GM18520 (cell line): ENCODE measurements at regions not wholly inside any gene's neighbourhood (a gene's known extent, or its start where the extent isn't known, plus 50 kb on each side); places are given as distances from the start of the nearest gene placed in this dataset.

Source experiments
- ATAC-seq: cut with Tn5 transposase; IDR thresholded peaks from one replicate; pipeline ENCODE4 v1.9.1; 2021; ENCODE audit not compliant: unreplicated experiment

- ATAC-seq, result no peak
Observed at GRCh38 chr10:58885146-58885545, 291.3 kb upstream of the PHYHIPL start.

DNA sequence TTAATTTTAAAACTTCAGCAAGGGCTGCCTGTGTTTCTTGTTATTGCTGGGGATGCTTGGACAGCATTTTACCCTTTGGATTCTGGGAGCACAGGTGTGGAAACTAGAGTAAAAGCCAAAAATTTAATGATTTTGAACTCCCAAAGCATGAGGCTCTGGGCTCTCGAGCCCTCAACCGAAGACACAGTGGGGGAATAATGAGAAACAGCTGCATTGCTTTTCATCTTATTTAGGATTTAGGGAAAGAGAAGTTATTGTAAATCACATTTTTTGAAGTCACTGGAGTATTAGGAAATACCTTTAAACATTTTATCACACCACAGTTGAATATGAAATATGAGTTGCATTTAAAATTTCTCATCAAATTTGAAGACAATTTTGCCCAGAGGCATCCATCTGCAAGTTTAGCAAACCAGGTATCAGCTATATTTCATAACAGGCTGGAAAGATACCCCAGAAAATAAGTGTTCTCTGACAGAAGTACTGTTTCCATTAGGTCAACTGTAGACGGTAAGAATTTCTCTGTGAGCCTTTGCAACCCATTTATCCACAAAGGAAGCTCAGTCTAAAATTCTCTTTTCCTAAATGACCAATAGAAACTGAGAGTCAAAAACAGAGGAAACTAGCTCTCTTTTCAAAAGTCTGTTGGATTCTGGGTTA, 290.6 kb upstream of the PHYHIPL start:
- no peak for ATAC-seq

- ATAC-seq, result no peak
Observed at GRCh38 chr10:58886406-58886805, 290.0 kb upstream of the PHYHIPL start.

- no peak for ATAC-seq
Observed at GRCh38 chr10:58887474-58887873, 289.0 kb upstream of the PHYHIPL start.

GRCh38 chr10:58888957-58889356, 287.5 kb upstream of the PHYHIPL start:
- no peak for ATAC-seq

GRCh38 chr10:58892031-58892531, 284.4 kb upstream of the PHYHIPL start:
- no peak for ATAC-seq

DNA sequence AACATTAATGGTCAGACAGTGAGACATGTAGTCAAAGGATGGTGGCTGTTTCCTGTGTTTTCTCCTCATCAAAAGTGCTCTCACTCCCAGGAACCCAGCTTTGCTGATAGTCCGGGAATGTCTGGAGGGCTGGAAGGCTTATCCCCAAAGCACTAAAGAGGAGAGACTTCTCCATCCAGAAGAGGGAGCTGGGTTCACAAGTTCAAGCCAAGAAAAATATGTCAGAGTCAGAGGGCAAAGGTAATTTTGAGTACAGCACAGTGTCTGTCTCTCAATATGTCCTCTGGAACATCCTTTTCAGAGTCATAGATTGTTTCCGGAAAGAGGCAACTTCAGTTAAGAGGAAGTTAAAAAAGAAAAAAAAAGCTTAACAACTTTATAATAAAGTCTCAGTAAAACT, 281.5 kb upstream of the PHYHIPL start:
- no peak for ATAC-seq

DNA sequence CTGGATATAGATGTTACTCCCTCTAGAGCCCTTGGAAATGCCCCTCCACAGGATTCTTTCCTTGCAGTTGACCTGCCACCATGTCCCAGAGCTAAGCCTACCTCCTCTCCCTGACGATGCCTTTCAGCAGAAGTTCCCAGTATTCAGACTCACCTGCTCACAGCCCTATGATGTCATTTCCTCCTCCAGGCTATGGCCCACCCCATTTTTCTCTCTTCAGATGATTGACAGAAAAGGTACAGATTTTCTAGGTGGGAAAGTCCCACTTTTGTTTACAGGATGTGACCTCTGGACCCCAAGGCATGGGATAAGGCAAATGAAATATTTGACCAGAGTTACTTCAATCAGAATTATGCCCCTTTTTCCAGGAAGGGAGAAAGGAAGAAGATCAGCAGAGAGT, 280.2 kb upstream of the PHYHIPL start:
- no peak for ATAC-seq

- ATAC-seq, result no peak
Observed at GRCh38 chr10:58897236-58897635, 279.2 kb upstream of the PHYHIPL start.

DNA sequence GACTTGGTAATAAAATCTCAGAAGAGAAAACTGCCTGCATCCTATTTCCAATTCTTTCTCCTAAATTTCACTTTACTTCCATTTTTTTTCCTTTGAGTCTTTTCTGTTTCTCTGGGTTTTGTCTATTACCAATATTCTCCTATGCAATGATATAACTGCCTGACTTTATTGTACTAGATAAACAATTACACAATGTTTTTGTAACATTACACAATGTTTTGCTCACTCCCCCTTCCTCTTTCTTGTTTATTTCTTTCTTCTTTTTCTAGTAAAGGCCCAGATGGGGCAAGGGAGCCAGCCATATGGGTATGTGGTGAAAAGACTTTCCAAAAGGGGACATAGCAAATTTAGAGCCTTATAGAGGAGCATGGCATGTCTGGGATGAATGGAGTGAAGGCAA, 278.7 kb upstream of the PHYHIPL start:
- no peak for ATAC-seq

DNA sequence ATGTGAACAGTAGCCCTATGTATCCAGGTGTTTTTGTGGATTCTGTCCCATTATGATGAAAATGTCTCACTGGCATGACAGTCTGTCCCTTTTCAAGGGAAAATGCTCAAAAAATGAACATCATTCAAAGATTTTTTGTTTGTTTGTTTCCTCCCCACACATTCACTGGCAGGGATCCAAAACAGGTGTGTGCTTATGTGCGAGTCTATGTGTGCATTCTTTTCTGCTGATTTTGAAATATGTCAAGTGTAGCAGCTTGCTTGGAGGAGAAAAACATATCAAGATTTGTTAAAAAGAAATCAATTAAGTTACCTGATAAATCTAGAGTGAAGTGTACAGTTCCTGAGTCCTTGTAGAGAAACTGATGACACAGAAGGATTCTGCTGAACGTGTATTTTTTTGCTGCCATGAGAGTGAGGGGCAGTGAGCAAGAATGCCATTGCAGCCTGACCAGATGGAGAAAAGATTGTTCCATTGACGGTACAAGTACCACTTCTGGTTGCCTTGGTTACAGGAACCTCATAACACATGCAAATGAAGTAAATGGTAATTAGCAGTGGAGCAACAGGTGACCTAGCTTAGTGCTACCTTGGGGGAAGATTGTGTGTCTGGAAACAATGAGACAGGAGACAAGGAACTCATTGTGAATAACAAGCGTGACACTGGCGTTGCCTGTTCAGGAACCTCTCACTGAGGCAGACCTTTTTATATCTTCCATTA, 277.4 kb upstream of the PHYHIPL start:
- ATAC-seq, result no peak

DNA sequence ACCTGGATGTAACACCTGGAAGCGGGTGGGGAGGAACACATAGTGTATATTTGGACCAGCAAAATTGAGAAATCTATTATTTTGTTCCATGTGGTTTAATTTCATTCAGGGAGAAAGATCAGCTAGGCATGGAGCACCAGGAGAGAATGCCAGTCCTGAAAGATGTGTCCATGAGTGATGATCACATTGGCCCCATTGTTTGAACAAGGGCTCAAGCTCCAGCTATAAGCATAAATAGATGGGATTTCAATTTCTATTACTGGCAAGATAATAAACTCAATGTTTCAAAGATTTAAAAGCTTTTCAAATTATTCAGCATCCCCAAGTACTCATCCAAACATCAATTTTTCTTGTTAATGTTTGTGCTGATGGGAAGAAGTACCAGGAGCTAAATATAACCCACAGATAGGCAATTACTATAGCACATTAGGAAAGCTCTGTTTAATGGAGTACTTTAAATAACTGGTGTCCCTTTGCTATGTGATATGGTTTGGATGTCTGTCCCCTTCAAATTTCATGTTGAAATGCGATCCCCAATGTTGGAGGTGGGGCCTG, 275.3 kb upstream of the PHYHIPL start:
- no peak for ATAC-seq

DNA sequence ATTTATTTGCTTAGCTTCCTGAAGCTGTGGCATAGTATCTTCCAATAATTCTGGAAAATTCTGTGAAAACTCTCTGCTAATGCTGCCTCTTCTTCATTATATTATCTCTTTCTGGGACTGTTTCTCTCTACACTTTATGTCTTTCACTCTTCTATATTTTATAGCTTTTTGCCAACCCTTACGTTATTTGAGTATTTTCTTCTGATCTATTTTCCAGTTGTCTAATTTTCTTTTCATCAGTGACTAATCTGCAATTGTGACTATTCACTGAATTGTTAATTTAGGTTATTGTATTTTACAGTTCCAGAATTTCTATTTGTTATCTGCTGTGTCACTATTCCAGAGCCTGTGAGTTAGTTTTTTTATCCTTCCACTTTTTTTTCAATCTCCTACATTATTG, 273.4 kb upstream of the PHYHIPL start:
- ATAC-seq, result no peak

DNA sequence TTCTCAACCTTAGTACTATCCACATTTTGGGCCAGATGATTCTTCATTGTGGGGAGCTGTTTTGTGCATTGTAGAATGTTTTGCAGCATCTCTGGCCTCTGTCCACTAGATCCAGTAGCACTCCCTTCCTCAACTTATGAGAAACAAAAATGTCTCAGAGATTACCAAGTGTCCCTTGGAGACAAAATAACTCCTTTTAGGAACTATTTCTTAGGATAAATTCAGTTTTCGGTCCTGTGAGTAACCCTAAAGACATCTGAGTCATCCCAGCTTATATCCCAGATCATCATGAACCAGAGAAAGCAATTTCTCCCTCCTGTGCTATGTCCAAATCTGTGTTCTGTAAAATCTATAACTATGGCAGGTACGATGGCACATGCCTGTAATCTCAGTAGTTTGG, 266.6 kb upstream of the PHYHIPL start:
- no peak for ATAC-seq

DNA sequence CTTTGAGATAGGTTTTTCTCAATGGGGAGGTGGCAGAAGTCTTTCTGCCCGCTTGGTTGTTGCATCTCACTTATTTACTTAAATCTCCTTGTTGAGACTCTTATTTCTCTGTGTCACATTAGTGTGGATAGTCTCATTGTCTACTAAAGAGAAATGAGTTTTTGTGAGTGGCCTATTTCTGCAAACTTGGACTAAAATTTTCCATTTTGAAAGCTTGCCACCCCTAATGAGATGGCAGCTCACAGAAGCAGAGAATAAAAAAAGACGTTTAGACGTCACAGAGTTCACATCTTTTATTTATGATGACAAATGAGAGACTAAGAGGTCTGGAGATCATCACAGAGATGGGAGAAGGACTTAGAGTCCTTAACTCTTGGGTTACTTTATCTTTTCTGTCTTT, 262.7 kb upstream of the PHYHIPL start:
- no peak for ATAC-seq

DNA sequence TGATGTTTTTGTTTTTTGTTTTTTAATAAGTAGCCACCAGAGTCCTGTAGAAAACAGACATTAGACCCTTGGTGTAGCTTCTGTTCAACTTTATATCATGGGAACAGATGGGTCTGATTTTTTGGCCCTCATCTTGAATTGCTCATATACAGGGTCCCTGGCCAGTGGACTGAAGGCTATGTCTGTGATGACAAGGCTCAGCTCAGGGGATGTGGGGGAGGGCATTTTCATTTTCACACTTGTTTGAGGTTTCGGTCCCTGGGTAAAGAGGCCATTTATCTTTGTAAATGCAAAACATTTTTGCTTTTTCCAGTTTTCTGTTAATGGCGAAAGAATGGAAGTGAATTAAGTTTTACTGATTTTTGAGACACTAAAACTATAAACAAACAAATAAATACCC, 257.6 kb upstream of the PHYHIPL start:
- ATAC-seq, result no peak

DNA sequence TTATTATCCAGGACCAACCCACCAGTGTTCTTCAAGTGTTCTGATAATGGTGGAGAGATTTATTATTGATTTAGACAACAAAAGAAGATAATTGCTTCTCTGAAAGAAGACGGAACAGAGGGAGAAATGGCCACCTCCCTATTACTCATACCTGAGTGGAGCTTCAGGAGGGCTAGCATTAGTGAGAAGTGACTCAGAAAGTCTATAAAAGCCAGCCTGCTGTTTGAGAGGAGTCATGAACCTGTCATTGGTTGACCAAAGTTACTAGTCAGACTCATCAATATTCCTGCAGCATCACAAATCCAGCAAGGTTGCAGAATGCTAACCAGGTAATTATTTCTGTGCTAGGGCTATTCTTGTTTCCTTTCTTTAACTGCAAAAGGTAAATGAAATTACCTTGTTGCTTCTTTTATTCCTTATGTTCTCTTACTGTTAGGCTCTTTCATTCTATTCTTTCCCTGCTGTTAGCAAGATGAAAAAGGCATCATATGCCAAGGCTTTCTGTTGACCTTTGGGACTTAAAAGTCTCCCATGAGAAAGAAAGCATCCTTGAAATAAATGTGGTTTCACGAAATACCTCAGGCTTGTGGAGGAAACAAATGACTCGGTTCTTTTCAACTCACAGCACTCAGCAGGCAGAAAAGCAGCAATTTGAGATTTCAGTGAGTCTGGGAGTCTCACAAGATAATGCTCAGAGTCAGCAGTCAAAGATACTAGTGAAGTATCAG, 256.4 kb upstream of the PHYHIPL start:
- ATAC-seq, result no peak

DNA sequence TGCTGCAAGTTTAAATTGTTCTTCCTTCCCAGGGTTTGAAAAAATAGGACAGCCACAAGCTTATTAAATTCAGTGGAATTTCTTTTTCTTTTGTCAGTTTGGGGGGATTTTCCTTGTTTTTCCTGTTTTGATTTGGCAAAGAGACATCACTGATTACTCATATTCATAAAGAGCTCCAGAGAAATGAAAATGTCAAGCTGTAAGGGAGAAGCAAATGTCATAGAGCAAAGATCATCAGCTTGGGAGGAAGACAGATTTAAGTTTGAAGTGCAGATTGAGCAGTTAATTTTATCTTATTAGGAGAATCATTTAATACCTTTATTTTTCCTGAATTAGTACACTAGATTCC, 255.8 kb upstream of the PHYHIPL start:
- ATAC-seq, result no peak

DNA sequence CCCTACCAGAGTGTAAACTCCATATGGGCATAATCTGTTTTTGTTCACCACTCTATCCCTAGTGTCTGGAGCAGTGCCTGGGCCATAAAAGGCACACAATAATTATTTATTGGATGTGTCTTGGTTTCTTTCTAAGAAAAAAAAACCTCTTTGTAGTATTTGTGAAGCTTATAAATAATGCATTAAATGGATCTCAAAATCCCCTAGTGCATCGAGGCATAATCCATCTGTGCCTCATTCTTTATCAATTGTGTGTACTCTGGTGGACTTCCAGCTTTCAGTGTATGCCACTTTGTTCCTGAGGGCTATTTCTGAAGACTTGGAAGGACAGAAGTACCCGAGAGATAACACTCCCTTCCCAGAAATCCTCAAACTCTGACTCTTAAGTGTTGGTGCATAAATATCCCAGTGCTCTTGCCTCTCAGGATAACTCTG, 255.0 kb upstream of the PHYHIPL start:
- no peak for ATAC-seq

DNA sequence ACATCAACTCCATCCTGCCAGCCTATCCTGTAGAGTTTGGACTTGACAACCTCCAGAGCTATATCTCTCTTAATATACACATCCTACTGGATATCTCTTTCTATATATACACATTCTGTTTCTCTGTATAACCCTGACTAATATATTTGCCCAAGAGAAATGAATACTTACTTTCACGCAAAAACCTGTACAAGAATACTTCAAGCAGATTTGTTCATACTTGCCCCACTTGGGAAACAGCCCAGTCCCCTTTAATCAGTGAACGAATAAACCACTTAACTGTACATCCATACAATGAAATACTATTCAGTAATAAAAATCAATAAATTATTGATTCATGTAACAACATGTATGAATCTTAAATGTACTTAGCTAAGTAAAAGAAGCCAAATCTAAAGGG, 251.1 kb upstream of the PHYHIPL start:
- ATAC-seq, result no peak

DNA sequence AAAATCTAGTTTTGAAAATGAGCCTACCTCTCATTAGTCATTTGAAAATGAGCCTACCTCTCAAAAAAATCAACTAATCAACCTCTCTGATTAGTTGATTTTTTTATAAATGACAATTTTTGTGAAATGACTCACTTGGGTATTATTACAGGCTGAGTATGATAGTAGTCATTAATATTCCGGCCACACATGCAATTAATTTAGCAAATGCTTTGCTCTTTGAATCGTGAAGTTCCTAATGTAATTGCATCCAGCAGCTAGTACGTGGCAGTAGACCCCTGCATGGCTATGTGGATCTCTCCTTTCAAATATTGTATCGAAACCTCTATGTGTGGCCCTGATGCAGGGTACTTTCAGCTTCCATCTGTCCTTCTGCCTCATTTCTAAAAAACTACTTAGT, 245.9 kb upstream of the PHYHIPL start:
- no peak for ATAC-seq

GRCh38 chr10:58932126-58932525, 244.3 kb upstream of the PHYHIPL start:
- no peak for ATAC-seq
